ENCODE measurements at regions not wholly inside any gene's neighbourhood (a gene's known extent, or its start where the extent isn't known, plus 50 kb on each side); places are given as distances from the start of the nearest gene placed in this dataset.
"Not testable (repeated sequence)": the region's sequence is repeated elsewhere in the genome, so short reads cannot be mapped to it uniquely, and the experiment has no call there.

- DNase-seq (ENCODE audit: low read depth in 2 of 3, low spot score in 1 of 3) = not testable (repeated sequence)
Observed at GRCh38 chr1:206359377-206359776, 110.9 kb upstream of the IKBKE start.

- not testable (repeated sequence) for DNase-seq (ENCODE audit: low read depth in 2 of 3, low spot score in 1 of 3)
Observed at GRCh38 chr1:206361978-206362543, 108.2 kb upstream of the IKBKE start.

- DNase-seq (ENCODE audit: low read depth in 2 of 3, low spot score in 1 of 3) = not testable (repeated sequence)
Observed at GRCh38 chr1:206362994-206363393, 107.3 kb upstream of the IKBKE start.

DNA sequence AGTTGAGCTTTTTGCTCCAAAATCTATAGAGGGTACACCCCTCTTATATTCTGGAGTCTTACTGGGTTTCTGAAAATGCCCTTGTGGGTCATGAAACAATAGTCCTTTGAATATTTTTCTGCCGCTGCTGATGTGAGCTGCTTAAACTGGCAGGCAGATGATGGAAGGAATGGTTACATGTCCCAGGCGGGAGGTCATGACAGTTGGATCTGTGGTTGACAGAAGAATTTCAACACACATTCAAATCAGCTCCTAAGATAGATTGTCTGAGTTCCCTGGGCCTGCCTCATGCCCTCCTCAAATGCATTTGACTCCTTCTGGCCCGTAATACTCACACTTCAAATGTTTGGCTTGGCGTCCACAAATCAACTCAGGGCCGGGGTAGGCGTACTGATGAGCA, 105.0 kb upstream of the IKBKE start:
- DNase-seq (ENCODE audit: low read depth in 2 of 3, low spot score in 1 of 3) = not testable (repeated sequence)

GRCh38 chr1:206366131-206366530, 104.1 kb upstream of the IKBKE start:
- DNase-seq (ENCODE audit: low read depth in 2 of 3, low spot score in 1 of 3) = not testable (repeated sequence)

- DNase-seq (ENCODE audit: low read depth in 2 of 3, low spot score in 1 of 3) = not testable (repeated sequence)
Observed at GRCh38 chr1:206366772-206367171, 103.5 kb upstream of the IKBKE start.

DNA sequence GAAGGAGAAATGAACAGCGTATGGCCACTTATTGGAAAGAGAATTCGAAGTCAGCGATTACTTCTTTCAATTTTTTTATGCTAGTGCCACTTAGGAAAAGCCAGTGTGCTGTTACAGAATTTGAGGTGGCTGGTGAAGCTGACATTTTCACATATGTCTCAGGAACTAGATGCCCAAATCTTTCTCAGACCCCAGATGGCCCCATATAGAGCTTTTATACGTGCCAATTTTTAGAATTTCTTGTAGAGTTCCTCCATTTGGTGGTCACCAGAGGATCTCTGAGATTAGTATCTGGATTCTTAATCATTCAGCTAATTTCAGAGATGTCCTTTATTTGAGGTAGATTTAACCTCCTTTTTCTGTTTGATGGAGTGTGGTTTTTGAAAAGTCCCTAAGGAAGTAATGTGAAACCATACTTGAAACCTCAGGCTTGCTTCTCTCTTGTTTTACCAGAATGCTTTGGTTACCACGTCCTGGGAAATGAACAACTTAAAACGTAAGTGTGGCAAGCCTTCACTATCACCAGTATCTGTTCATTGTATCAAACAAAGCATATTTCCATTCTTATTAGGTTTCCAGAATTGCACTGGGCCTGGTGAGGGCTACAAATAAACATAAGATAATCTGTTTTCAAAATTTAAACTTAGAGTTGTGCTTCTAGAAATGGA, 102.2 kb upstream of the IKBKE start:
- DNase-seq (ENCODE audit: low read depth in 2 of 3, low spot score in 1 of 3) = not testable (repeated sequence)

GRCh38 chr1:206374725-206375124, 95.6 kb upstream of the IKBKE start:
- not testable (repeated sequence) for DNase-seq (ENCODE audit: low read depth in 2 of 3, low spot score in 1 of 3)

DNA sequence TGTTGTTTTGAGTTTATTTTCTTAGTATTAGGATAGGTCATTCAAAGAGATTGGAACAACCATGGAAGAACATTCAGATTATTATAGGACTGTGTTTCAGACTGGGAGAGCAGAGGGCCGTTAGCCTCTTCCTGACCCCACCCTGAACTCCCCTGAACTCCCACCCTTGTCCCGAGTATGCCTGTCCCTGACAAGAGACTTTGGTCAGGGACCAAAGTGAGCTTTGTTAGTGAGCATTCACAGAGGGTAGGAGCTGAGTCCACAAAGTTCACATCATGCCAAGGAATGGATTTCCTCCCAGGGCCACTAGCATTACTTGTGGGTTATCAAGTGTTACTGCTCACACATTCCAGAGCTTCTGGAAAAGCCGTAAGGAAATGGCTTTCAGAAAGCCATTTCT, 94.7 kb upstream of the IKBKE start:
- DNase-seq (ENCODE audit: low read depth in 2 of 3, low spot score in 1 of 3) = not testable (repeated sequence)

GRCh38 chr1:206378506-206378905, 91.8 kb upstream of the IKBKE start:
- DNase-seq (ENCODE audit: low read depth in 2 of 3, low spot score in 1 of 3) = not testable (repeated sequence)

DNA sequence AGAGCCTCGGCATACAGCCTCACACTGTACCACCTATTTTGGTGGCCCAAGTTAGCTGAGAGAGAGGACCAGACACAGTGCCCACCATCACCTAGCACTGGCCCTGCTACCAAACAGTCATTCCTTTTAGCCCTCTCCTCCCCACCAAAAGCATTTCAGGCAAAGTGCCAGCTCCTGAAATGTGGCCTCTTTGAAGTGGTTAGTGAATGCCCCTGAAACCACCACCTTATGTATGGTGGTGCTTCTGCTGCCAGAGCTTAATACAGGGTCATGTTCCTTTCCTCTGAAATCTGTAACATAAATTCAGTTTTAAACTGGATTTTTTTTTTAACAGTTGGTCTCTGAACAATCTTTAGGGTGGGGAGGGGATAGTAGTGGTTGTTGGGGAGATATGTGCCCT, 91.0 kb upstream of the IKBKE start:
- DNase-seq (ENCODE audit: low read depth in 2 of 3, low spot score in 1 of 3) = not testable (repeated sequence)

- not testable (repeated sequence) for DNase-seq (ENCODE audit: low read depth in 2 of 3, low spot score in 1 of 3)
Observed at GRCh38 chr1:206380163-206380790, 90.0 kb upstream of the IKBKE start.

- DNase-seq (ENCODE audit: low read depth in 2 of 3, low spot score in 1 of 3) = not testable (repeated sequence)
Observed at GRCh38 chr1:206380791-206381610, 89.3 kb upstream of the IKBKE start.

DNA sequence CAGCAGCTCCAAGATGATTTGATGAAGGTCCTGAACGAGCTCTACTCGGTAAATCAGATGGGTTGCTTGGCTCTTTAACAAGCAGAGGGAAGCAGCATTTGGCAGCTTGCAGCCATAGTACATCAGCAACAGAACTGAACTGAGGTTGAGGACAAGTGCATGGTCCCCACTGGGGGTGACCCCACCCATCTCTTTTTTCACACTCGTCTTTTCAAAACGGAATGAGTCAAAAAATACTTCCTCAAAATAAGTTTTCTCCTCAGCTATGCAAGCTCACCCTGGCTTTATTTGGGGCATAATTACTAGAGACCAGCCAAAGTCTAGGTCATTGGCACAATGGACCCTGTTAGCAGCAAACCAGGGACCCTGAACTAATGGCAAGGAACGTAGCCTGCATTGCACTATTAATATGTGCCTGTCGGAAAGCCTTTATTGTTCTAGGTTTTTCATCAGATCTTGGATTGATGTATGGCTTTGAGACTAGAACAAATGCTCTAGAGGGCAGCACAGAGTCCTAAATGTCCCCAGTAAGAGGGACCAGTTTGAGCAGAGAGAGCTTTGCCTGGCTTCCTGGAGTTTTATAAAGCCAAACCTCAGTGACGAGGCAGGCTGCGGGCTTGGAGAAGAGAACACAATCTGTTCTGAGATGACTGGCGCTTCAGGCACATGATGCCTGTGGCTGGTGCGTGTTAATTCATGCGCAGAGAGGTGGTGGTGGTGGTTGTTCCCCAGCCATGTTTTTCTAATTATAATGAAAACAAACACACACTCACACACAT, 86.1 kb upstream of the IKBKE start:
- DNase-seq (ENCODE audit: low read depth in 2 of 3, low spot score in 1 of 3) = peak in 2 of 3 donors; percentile 3 to 15

- DNase-seq (ENCODE audit: low read depth in 2 of 3, low spot score in 1 of 3) = not testable (repeated sequence)
Observed at GRCh38 chr1:206384891-206385290, 85.4 kb upstream of the IKBKE start.

GRCh38 chr1:206387631-206388030, 82.6 kb upstream of the IKBKE start:
- not testable (repeated sequence) for DNase-seq (ENCODE audit: low read depth in 2 of 3, low spot score in 1 of 3)

DNA sequence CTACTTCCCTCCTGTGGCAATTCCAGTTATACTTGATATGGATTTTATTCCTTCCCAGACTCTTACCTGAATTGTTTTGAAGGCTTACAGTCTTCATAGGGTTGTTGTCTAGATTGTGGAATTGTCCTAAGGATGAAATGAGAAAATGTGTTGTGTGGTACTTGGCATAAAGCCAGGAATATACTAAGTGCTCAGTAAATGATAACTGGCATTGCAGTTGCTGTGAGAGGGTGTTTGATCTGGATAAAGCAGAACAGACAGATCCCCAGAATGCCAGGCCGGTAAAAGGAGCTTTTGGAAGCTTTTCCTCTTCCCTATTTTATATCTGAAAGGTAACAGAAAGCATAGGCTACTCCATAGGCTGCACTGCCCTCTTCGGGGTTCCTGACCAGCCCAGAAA, 78.4 kb upstream of the IKBKE start:
- not testable (repeated sequence) for DNase-seq (ENCODE audit: low read depth in 2 of 3, low spot score in 1 of 3)

GRCh38 chr1:206397501-206397900, 72.8 kb upstream of the IKBKE start:
- DNase-seq (ENCODE audit: low read depth in 2 of 3, low spot score in 1 of 3) = not testable (repeated sequence)

DNA sequence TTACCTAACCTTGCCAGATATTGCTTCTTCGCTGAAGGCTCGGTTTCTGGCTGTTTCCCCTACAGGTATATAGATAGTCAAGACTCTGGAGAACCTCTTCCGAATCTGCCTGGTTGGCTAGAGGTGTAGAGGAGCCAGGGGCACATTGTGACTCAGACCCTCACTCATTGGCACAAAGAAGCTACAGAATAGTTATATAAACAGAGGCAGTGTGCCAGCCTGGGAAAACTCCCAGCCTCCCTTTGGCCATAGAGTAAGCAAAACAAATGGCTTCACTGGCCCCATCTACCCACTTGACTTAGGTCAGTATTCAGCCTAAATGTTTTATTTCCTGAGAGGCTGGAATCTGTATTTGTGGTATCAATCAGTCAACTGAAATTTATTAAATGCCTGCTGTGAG, 72.0 kb upstream of the IKBKE start:
- DNase-seq (ENCODE audit: low read depth in 2 of 3, low spot score in 1 of 3) = not testable (repeated sequence)

DNA sequence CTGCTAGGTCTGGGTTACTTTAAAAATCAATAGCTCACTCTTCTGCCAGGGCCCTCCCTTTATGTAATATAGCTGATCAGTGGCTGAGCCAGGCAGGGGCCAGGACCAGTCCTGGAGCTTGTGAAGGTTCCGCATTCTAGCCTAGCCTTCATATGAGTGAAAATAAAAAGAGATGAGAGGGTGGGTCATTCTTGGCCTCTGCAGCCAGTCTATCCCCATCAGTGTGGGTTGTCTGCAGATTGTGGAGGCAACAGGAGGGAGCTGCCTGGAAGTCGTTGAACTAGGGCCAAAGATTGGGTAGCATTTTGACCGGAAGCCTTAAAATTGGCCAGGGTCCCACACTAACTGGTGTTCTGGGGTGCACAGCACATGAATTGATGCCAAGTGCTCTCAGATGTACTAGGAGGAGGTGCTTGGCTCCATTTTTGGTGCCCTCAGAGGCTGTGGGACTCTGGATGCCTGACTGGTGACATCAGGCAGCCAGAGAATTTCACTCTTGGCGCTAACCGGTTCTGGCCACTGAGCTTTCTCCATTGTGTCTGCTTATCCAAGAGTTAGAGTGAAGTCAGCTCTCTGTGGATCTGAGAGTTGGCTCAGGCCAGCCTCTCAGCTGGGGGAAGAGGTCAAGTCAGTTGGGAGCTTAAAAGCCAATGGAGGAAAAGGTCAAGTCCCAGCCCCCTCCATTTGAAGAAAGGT, 66.5 kb upstream of the IKBKE start:
- DNase-seq (ENCODE audit: low read depth in 2 of 3, low spot score in 1 of 3) = not testable (repeated sequence)
